Mesenchymal stem cell (in vitro differentiated cells and primary cell): ENCODE measurements at regions not wholly inside any gene's neighbourhood (a gene's known extent, or its start where the extent isn't known, plus 50 kb on each side); places are given as distances from the start of the nearest gene placed in this dataset.

ENCODE experiments used
- DNase-seq: peaks from one replicate; pipeline ENCODE4 v3.0.0-alpha.2; 2013
- H2AFZ ChIP-seq: one replicate; pipeline ENCODE4 v1.6.1; 2013; ENCODE audit warnings: low read depth, mild to moderate bottlenecking, control low read depth, inconsistent platforms, low read length, moderate library complexity
- H2AK5ac ChIP-seq: 2 replicates; pipeline ENCODE4 v1.6.1; 2013; ENCODE audit warnings: low read length, moderate library complexity, mild to moderate bottlenecking, inconsistent platforms; ENCODE audit not compliant: severe bottlenecking
- H2BK120ac ChIP-seq: one replicate; pipeline ENCODE4 v1.6.1; 2013; ENCODE audit warnings: low read depth, mild to moderate bottlenecking, inconsistent platforms, low read length, moderate library complexity
- H2BK12ac ChIP-seq, 2 experiments: one replicate each; pipeline ENCODE4 v1.6.1; 2013; ENCODE audit warnings: inconsistent platforms in 2 of 2, low read length in 2 of 2, mild to moderate bottlenecking in 2 of 2, moderate library complexity in 2 of 2, control low read depth in 1 of 2
- H2BK15ac ChIP-seq: one replicate; pipeline ENCODE4 v1.6.1; 2013; ENCODE audit warnings: mild to moderate bottlenecking, low read depth, inconsistent platforms; ENCODE audit not compliant: poor library complexity, severe bottlenecking
- H2BK5ac ChIP-seq: 2 replicates; pipeline ENCODE4 v1.6.1; 2013; ENCODE audit warnings: low read depth, mild to moderate bottlenecking, low read length, control low read depth, inconsistent platforms; ENCODE audit not compliant: poor library complexity, severe bottlenecking
- H3K14ac ChIP-seq, 2 experiments: one replicate each; pipeline ENCODE4 v1.6.1; 2013; ENCODE audit warnings: inconsistent platforms in 2 of 2, low read length in 2 of 2, control low read depth in 1 of 2, mild to moderate bottlenecking in 1 of 2, moderate library complexity in 1 of 2
- H3K18ac ChIP-seq, 2 experiments: one replicate each; pipeline ENCODE4 v1.6.1; 2013; ENCODE audit warnings: inconsistent platforms in 2 of 2, low read length in 2 of 2, control low read depth in 1 of 2, low read depth in 1 of 2, mild to moderate bottlenecking in 1 of 2
- H3K23ac ChIP-seq, 2 experiments: one replicate each; pipeline ENCODE4 v1.6.1; 2013; ENCODE audit warnings: inconsistent platforms in 2 of 2, low read length in 2 of 2, mild to moderate bottlenecking in 2 of 2, moderate library complexity in 2 of 2, control low read depth in 1 of 2
- H3K27ac ChIP-seq: 2 replicates; pipeline ENCODE4 v1.5.1; 2013; ENCODE audit warnings: mild to moderate bottlenecking, moderate library complexity, low read length, control low read depth, inconsistent platforms; ENCODE audit not compliant: poor library complexity, severe bottlenecking
- H3K27me3 ChIP-seq, 2 experiments: 2 replicates each; pipeline versions ENCODE4 v1.6.1 to v1.7.0; 2013; ENCODE audit warnings: low read length in 2 of 2, mild to moderate bottlenecking in 2 of 2, moderate library complexity in 2 of 2, control low read depth in 1 of 2, inconsistent platforms in 1 of 2; ENCODE audit not compliant: control insufficient read depth in 1 of 2, insufficient read depth in 1 of 2
- H3K36me3 ChIP-seq, 2 experiments: 2 replicates each; pipeline versions ENCODE4 v1.6.1 to v1.7.0; 2013; ENCODE audit warnings: low read length in 2 of 2, control low read depth in 1 of 2, inconsistent platforms in 1 of 2, low read depth in 1 of 2, mild to moderate bottlenecking in 1 of 2; ENCODE audit not compliant: insufficient read depth in 2 of 2, control insufficient read depth in 1 of 2
- H3K4ac ChIP-seq, 2 experiments: one replicate each; pipeline ENCODE4 v1.6.1; 2013; ENCODE audit warnings: inconsistent platforms in 2 of 2, low read length in 2 of 2, mild to moderate bottlenecking in 2 of 2, moderate library complexity in 2 of 2, control low read depth in 1 of 2, low read depth in 1 of 2
- H3K4me1 ChIP-seq: 2 replicates; pipeline ENCODE4 v1.6.1; 2013; ENCODE audit warnings: low read depth, low read length, control low read depth; ENCODE audit not compliant: control insufficient read depth, insufficient read depth
- H3K4me2 ChIP-seq: 2 replicates; pipeline ENCODE4 v1.6.1; 2013; ENCODE audit warnings: low read length, mild to moderate bottlenecking, inconsistent platforms; ENCODE audit not compliant: poor library complexity, severe bottlenecking
- H3K4me3 ChIP-seq, 2 experiments: 2 replicates each; pipeline versions ENCODE4 v1.5.1 to v1.7.0; 2013; ENCODE audit warnings: low read length in 2 of 2, mild to moderate bottlenecking in 2 of 2, control low read depth in 1 of 2, low read depth in 1 of 2; ENCODE audit not compliant: insufficient read depth in 1 of 2
- H3K79me1 ChIP-seq: replicated peaks from 2 replicates; pipeline ENCODE4 v1.6.1; 2013; ENCODE audit warnings: mild to moderate bottlenecking, control low read depth, low read length, inconsistent platforms; ENCODE audit not compliant: poor library complexity, severe bottlenecking
- H3K9ac ChIP-seq: 2 replicates; pipeline ENCODE4 v1.7.0; 2013; ENCODE audit warnings: mild to moderate bottlenecking, low read length, moderate library complexity
- H3K9me3 ChIP-seq: 2 replicates; pipeline ENCODE4 v1.7.0; 2013; ENCODE audit warnings: mild to moderate bottlenecking, low read length; ENCODE audit not compliant: control insufficient read depth
- H4K8ac ChIP-seq: one replicate; pipeline ENCODE4 v1.6.1; 2013; ENCODE audit warnings: inconsistent platforms, mild to moderate bottlenecking, low read length, moderate library complexity
- H4K91ac ChIP-seq: one replicate; pipeline ENCODE4 v1.6.1; 2013; ENCODE audit warnings: mild to moderate bottlenecking, low read length, inconsistent platforms
- WGBS: methylation state at CpG from one replicate; pipeline ENCODE4 v1.1.7; 2013; ENCODE audit warnings: mixed read lengths; 5-methylcytosine and 5-hydroxymethylcytosine counted together

GRCh38 chr15:39435244-39435643 is 145.6 kb upstream of the THBS1 start:
- no peak for DNase-seq
- H2AFZ ChIP-seq: no peak overlapping the region
- H3K23ac ChIP-seq: no peak overlapping the region

GRCh38 chr15:39438260-39438659 is 142.6 kb upstream of the THBS1 start:
- no peak overlapping the region for H3K18ac ChIP-seq
- H3K23ac ChIP-seq: no peak overlapping the region
- H2BK5ac ChIP-seq: no peak overlapping the region
- no peaks in the 10 kb centered on the region for H3K36me3 ChIP-seq
- no peak overlapping the region for H4K91ac ChIP-seq
- no peak overlapping the region for H2BK120ac ChIP-seq
- no peak overlapping the region for H2AK5ac ChIP-seq
- no peaks in the 10 kb centered on the region for H3K79me1 ChIP-seq
- no peak overlapping the region for H4K8ac ChIP-seq
- no peak overlapping the region for H3K27ac ChIP-seq
- no peak overlapping the region for H3K4me3 ChIP-seq
- no peak overlapping the region for H3K14ac ChIP-seq
- no peak overlapping the region for H2BK15ac ChIP-seq
- no peak overlapping the region for H2BK12ac ChIP-seq
- no peaks in the 10 kb centered on the region for H3K9me3 ChIP-seq
- H3K4me2 ChIP-seq: no peak overlapping the region
- DNase-seq: no peak
- no peaks in the 10 kb centered on the region for H3K27me3 ChIP-seq
- no peaks in the 10 kb centered on the region for H3K4me1 ChIP-seq
- H3K4ac ChIP-seq: no peak overlapping the region
- WGBS: 80% methylated on average over 3 of the region's 5 CpGs
- no peak overlapping the region for H3K9ac ChIP-seq
- no peak overlapping the region for H2AFZ ChIP-seq

More at GRCh38 chr15:39435244-39435643, 145.6 kb upstream of the THBS1 start:
- Histone ChIP-seq H3K14ac (no peak overlapping the region), H2AK5ac (no peak overlapping the region), H3K18ac (no peak overlapping the region), H3K9me3 (no peaks in the 10 kb centered on the region), H3K9ac (no peak overlapping the region), H4K91ac (no peak overlapping the region), H3K4ac (no peak overlapping the region), H3K27me3 (no peaks in the 10 kb centered on the region), H3K4me3 (no peak overlapping the region), H3K27ac (no peak overlapping the region), H3K4me2 (no peak overlapping the region), H3K4me1 (no peaks in the 10 kb centered on the region), H3K36me3 (no peaks in the 10 kb centered on the region), H4K8ac (no peak overlapping the region), H2BK120ac (no peak overlapping the region), H2BK12ac (no peak overlapping the region), H2BK5ac (no peak overlapping the region), H3K79me1 (no peaks in the 10 kb centered on the region), H2BK15ac (no peak overlapping the region)
- WGBS: 91% methylated on average over 1 of the region's 2 CpGs

- no peak overlapping the region for H3K27ac ChIP-seq
- DNase-seq: no peak
- no peaks in the 10 kb centered on the region for H3K36me3 ChIP-seq
- H2BK5ac ChIP-seq: no peak overlapping the region
- H2BK15ac ChIP-seq: no peak overlapping the region
- no peak overlapping the region for H3K9ac ChIP-seq
- H3K14ac ChIP-seq: no peak overlapping the region
- H2AK5ac ChIP-seq: no peak overlapping the region
- no peaks in the 10 kb centered on the region for H3K4me1 ChIP-seq
- no peak overlapping the region for H2AFZ ChIP-seq
- 72% methylated on average over 5 of the region's 9 CpGs for WGBS
- H3K4ac ChIP-seq: no peak overlapping the region
- H3K18ac ChIP-seq: peak overlapping the region in 1 of 2 experiments; percentile 1
- no peaks in the 10 kb centered on the region for H3K9me3 ChIP-seq
- H4K8ac ChIP-seq: no peak overlapping the region
- no peaks in the 10 kb centered on the region for H3K79me1 ChIP-seq
- no peak overlapping the region for H3K23ac ChIP-seq
- no peaks in the 10 kb centered on the region for H3K27me3 ChIP-seq
- H3K4me3 ChIP-seq: no peak overlapping the region
- no peak overlapping the region for H2BK120ac ChIP-seq
- H3K4me2 ChIP-seq: no peak overlapping the region
- H4K91ac ChIP-seq: peak overlapping the region; percentile 11
- H2BK12ac ChIP-seq: no peak overlapping the region
Measured at GRCh38 chr15:39438799-39439592, 141.9 kb upstream of the THBS1 start.

- Histone ChIP-seq H2AFZ (no peak overlapping the region), H2BK12ac (no peak overlapping the region), H4K91ac (no peak overlapping the region), H2BK15ac (no peak overlapping the region), H3K4me3 (no peak overlapping the region), H3K27me3 (no peaks in the 10 kb centered on the region), H3K18ac (no peak overlapping the region), H3K14ac (no peak overlapping the region), H3K79me1 (no peaks in the 10 kb centered on the region), H2BK120ac (no peak overlapping the region), H3K9ac (no peak overlapping the region), H3K27ac (no peak overlapping the region), H3K23ac (no peak overlapping the region), H4K8ac (no peak overlapping the region), H3K9me3 (no peaks in the 10 kb centered on the region), H2BK5ac (no peak overlapping the region), H3K4ac (no peak overlapping the region), H3K36me3 (no peaks in the 10 kb centered on the region), H3K4me2 (no peak overlapping the region), H3K4me1 (no peaks in the 10 kb centered on the region), H2AK5ac (no peak overlapping the region)
- DNase-seq: no peak
- 100% methylated on average over 1 of the region's 2 CpGs for WGBS
Measured at GRCh38 chr15:39442898-39443297, 138.0 kb upstream of the THBS1 start.
